ENCODE measurements at regions not wholly inside any gene's neighbourhood (a gene's known extent, or its start where the extent isn't known, plus 50 kb on each side); places are given as distances from the start of the nearest gene placed in this dataset.

- no peak overlapping the region for H3K4me3 Mint-ChIP-seq
- Histone ChIP-seq H3T11ph (ENCODE audit: low read length) (no peak overlapping the region), H3K23ac (ENCODE audit: insufficient read length, low read depth, low read length) (no peak overlapping the region), H3K4ac (ENCODE audit: low read depth, low read length) (no peak overlapping the region), H2BK12ac (ENCODE audit: insufficient read length, low read depth, low read length) (no peak overlapping the region), H2BK20ac (ENCODE audit: low read depth, low read length, poor library complexity, severe bottlenecking) (no peak overlapping the region), H3K4me1 (ENCODE audit: insufficient read depth, low read length) (no peaks in the 10 kb centered on the region), H3K18ac (ENCODE audit: insufficient read length, low read depth, low read length) (no peak overlapping the region), H3K56ac (ENCODE audit: insufficient read length, low read depth, low read length) (no peak overlapping the region), H3K27me3 (ENCODE audit: insufficient read depth, low read length) (no peaks in the 10 kb centered on the region), H3K27ac (ENCODE audit: insufficient read length, low read depth, low read length) (no peak overlapping the region), H3K14ac (ENCODE audit: insufficient read depth, low read length) (no peak overlapping the region), H3K4me2 (ENCODE audit: insufficient read depth, insufficient read length, low read length) (no peak overlapping the region), H3K23me2 (ENCODE audit: insufficient read length, low read depth, low read length, poor library complexity, severe bottlenecking) (no peaks in the 10 kb centered on the region), H4K8ac (replicated peaks; ENCODE audit: insufficient read length, low read depth, low read length) (no peak overlapping the region), H2AFZ (ENCODE audit: low read length) (no peak overlapping the region), H3K9ac (ENCODE audit: extremely low read depth, insufficient read length, low read length) (no peak overlapping the region), H3K9me3 (ENCODE audit: control insufficient read depth, low read depth, low read length) (no peaks in the 10 kb centered on the region), H2BK120ac (ENCODE audit: low read depth, low read length, poor library complexity, severe bottlenecking) (no peak overlapping the region), H3K79me2 (ENCODE audit: insufficient read depth, low read length) (no peaks in the 10 kb centered on the region), H4K5ac (ENCODE audit: insufficient read length, low read depth, low read length) (no peak overlapping the region), H4K20me1 (ENCODE audit: control insufficient read depth, insufficient read depth, insufficient read length) (no peaks in the 10 kb centered on the region), H3K79me1 (ENCODE audit: insufficient read depth, low read depth, low read length, poor library complexity, severe bottlenecking) (no peaks in the 10 kb centered on the region), H2AK5ac (ENCODE audit: insufficient read length, low read length) (no peak overlapping the region), H4K91ac (ENCODE audit: insufficient read length, low read depth, low read length) (no peak overlapping the region), H2BK5ac (ENCODE audit: insufficient read length, low read length) (no peak overlapping the region), H2BK15ac (ENCODE audit: low read depth, low read length) (no peak overlapping the region)
- WGBS (ENCODE audit: extremely low coverage, insufficient read length, low lambda C conversion rate): no CpG with 5 or more reads among the region's 3 CpGs
- H3K36me3 Mint-ChIP-seq (ENCODE audit: insufficient read depth in 1 of 3, low read depth in 3 of 3): peaks cover 0 to 7% (median 0%) of the 10 kb centered on the region in 3 experiments; a peak in 4 of 7 replicates
- no peak for TF ChIP-seq CTCF (conservative IDR thresholded peaks at IDR 0.05)
- no peak for DNase-seq
- peaks cover 2 to 4% of the 10 kb centered on the region in 2 experiments; a peak in 1 of 4 replicates for H3K4me1 Mint-ChIP-seq
- peaks cover 11 to 14% of the 10 kb centered on the region in 2 experiments for H3K9me3 Mint-ChIP-seq
- peaks cover 52% of the 10 kb centered on the region for H3K27me3 Mint-ChIP-seq (ENCODE audit: low read depth)
- no peak overlapping the region for H3K27ac Mint-ChIP-seq
These were observed 69.4 kb downstream of the SLC30A10 start for GRCh38 chr1:219858980-219859379.

Measured in H9 (cell line).